ENCODE measurements at regions not wholly inside any gene's neighbourhood (a gene's known extent, or its start where the extent isn't known, plus 50 kb on each side); places are given as distances from the start of the nearest gene placed in this dataset.

DNA sequence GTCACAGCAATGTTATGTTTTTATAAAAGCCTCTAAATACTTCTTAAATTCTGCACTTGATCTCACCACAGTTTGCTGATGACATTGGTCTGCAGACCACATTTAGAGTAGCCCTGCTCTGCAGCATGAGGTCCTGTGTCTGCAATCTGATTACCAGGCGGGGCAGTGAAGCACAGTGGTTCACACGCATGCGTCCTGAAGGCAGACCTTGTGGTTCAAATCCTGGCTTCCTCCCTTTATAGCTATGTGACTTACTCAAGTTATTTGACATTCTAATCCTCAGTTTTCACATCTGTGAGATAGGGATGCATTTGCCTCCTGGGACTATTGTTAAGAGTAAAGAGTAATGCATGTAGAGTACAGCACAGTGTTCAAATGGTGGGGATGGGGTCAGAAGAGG, 50.3 kb downstream of the BMAL2 start:
- no peak for DNase-seq (ENCODE audit: low read depth)
- H3K36me3 ChIP-seq (ENCODE audit: control insufficient read depth, insufficient read depth, low read length) = no peaks in the 10 kb centered on the region
- ChIA-PET CTCF (interaction anchor here (0.7 to 4.7 kb wide), 8 partner anchors 8 to 76 kb away, joined by 3 to 33 read pairs (median 6); partner anchors contain the start of gene BMAL2), POLR2A (no interaction called here)
- no peaks in the 10 kb centered on the region for H3K27me3 ChIP-seq (ENCODE audit: control insufficient read depth, insufficient read depth, low read length)
- H3K4me3 ChIP-seq (ENCODE audit: low read depth, low read length) = no peak overlapping the region
- TF ChIP-seq, protein P1, sequence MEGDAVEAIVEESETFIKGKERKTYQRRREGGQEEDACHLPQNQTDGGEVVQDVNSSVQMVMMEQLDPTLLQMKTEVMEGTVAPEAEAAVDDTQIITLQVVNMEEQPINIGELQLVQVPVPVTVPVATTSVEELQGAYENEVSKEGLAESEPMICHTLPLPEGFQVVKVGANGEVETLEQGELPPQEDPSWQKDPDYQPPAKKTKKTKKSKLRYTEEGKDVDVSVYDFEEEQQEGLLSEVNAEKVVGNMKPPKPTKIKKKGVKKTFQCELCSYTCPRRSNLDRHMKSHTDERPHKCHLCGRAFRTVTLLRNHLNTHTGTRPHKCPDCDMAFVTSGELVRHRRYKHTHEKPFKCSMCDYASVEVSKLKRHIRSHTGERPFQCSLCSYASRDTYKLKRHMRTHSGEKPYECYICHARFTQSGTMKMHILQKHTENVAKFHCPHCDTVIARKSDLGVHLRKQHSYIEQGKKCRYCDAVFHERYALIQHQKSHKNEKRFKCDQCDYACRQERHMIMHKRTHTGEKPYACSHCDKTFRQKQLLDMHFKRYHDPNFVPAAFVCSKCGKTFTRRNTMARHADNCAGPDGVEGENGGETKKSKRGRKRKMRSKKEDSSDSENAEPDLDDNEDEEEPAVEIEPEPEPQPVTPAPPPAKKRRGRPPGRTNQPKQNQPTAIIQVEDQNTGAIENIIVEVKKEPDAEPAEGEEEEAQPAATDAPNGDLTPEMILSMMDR (IDR thresholded peaks at IDR 0.05; ENCODE audit: insufficient read depth, low read depth, low read length) = no peak

DNA sequence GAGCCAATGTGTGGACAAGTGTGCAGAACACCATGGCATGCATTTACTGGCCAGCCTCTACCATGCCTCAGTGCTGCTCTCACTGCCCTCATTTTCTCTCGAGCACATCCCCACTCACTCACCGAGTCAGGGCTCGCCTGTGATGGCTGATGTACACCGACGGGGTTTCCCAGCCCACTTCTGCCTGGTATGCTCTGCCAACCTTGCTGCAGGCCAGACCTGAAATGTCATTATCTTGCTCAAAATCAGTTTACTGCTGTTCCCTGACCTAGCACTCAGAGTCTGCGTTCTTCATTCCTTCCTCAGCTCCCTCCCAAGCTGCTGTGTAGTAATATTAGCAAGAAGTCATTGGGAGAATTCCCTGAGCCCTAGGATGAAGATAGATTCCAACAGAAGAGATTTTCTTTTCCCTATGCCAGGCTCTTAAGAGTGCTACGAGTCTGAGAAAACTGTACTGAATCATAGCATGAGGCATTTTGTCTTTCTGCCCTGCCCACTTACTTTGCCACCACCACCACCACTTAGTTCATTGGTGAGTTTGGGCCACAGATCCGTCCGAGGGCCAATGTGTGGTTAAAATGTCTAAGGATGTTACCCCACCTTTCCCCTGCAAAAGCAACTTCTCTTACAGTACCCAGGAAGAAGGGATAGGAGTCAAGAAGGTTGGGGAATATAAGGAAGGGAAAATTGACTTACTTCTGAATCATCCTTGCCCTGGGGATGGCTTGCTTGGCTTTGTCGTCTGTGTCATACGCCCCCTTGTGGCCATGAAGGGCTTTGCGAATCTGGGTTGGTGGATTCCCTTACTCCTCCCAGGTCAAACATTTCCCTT, 51.0 kb downstream of the BMAL2 start:
- ChIA-PET CTCF (interaction anchor here (0.6 to 2.6 kb wide), 17 partner anchors 8 to 457 kb away, joined by 3 to 7 read pairs (median 4); partner anchors contain the start of gene BMAL2), POLR2A (no interaction called here)
- H3K36me3 ChIP-seq (ENCODE audit: control insufficient read depth, insufficient read depth, low read length) = no peaks in the 10 kb centered on the region
- no peak overlapping the region for H3K4me3 ChIP-seq (ENCODE audit: low read depth, low read length)
- TF ChIP-seq, protein P1 (IDR thresholded peaks at IDR 0.05; ENCODE audit: insufficient read depth, low read depth, low read length) = peak; percentile 89
- peak; percentile 37 for DNase-seq (ENCODE audit: low read depth)
- H3K27me3 ChIP-seq (ENCODE audit: control insufficient read depth, insufficient read depth, low read length) = no peaks in the 10 kb centered on the region

DNA sequence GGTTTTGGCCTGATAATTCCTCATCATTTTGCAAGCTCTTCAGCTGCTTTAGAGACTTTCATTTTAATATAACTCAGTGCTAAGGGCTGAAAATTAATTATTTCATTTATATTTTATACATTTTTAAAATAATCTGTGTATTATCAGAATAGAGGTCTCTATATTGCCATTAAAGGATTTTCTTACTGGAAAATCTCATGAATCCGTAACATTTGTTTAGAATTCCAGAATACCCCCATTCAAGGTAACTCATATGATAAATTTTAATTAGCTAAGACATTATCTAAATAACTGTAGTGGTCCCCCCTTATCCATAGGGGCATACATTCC, 51.6 kb downstream of the BMAL2 start:
- Histone ChIP-seq H3K36me3 (ENCODE audit: control insufficient read depth, insufficient read depth, low read length) (no peaks in the 10 kb centered on the region), H3K27me3 (ENCODE audit: control insufficient read depth, insufficient read depth, low read length) (no peaks in the 10 kb centered on the region), H3K4me3 (ENCODE audit: low read depth, low read length) (no peak overlapping the region)
- CTCF ChIA-PET = interaction anchor here (0.6 to 2.6 kb wide), 16 partner anchors 8 to 458 kb away, joined by 3 to 7 read pairs (median 4); no protein-coding TSS in a partner anchor
- POLR2A ChIA-PET = no interaction called here
- TF ChIP-seq, protein P1 (IDR thresholded peaks at IDR 0.05; ENCODE audit: insufficient read depth, low read depth, low read length) = no peak
- DNase-seq (ENCODE audit: low read depth) = no peak

DNA sequence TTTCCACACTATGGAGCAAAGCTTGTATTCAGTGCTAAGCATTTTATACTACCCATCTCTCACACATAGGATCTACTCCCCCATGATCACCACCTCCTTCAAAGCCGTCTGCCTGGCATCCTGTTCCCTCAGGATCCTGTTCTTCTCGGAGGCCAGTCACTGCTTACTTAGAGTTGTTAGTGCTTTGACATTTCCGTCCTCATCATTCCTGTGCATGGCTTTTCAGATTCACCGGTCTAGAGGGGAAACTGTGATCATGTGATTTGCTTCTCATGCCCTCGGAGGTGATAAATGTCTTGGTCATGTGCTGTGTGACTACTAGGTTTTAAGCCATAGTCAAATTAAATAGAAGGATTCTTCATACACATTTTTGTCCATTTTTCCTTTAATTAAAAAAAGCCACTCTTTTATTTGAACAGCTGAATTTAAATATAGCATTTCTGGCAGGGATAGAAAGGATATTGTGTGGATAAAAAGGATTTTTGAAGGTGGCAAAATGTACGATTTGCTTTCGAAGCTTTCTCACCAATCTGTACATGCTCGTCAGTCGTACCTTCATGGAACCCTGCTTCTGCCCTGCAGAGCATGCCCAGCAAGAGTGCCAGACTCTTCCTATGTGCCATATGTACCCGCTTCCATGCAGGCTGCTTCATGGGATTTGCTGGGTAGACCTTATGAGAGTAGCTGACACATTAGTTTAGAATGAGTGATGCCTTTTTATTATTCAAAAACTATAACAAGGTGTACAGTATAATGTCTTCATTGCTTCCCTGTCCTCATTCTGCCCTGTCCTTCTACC, 53.3 kb downstream of the BMAL2 start:
- H3K4me3 ChIP-seq (ENCODE audit: low read depth, low read length) = no peak overlapping the region
- no peaks in the 10 kb centered on the region for H3K27me3 ChIP-seq (ENCODE audit: control insufficient read depth, insufficient read depth, low read length)
- ChIA-PET POLR2A (no interaction called here), CTCF (interaction anchor here (0.7 kb wide), 1 partner anchor 65 kb away, joined by 3 read pairs; no protein-coding TSS in a partner anchor)
- TF ChIP-seq, protein P1 (IDR thresholded peaks at IDR 0.05; ENCODE audit: insufficient read depth, low read depth, low read length) = no peak
- DNase-seq (ENCODE audit: low read depth) = no peak
- H3K36me3 ChIP-seq (ENCODE audit: control insufficient read depth, insufficient read depth, low read length) = no peaks in the 10 kb centered on the region

DNA sequence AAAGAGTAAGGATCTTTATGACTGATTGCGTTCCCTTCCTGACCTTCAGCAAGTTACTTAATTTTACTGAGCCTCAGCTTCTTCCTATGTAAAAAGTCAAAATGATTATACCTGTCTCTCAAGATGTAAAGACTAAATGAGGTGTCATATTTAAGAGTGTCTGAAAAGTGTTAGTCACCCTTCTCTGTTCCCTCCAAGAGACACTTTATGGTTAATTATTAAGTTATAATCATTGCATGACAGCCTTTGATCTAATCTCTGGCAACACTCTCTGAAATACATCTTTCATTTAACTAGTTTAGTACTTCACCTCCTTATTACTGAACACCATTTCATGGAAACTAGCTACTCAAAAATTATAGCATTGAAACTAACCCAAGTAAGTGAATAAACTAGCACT, 54.8 kb downstream of the BMAL2 start:
- POLR2A ChIA-PET = no interaction called here
- CTCF ChIA-PET = no interaction called here
- TF ChIP-seq, protein P1 (IDR thresholded peaks at IDR 0.05; ENCODE audit: insufficient read depth, low read depth, low read length) = no peak

More for the DNA sequence above, 54.8 kb downstream of the BMAL2 start:
- DNase-seq (ENCODE audit: low read depth) = no peak
- no peak overlapping the region for H3K4me3 ChIP-seq (ENCODE audit: low read depth, low read length)
- H3K36me3 ChIP-seq (ENCODE audit: control insufficient read depth, insufficient read depth, low read length) = no peaks in the 10 kb centered on the region
- H3K27me3 ChIP-seq (ENCODE audit: control insufficient read depth, insufficient read depth, low read length) = no peaks in the 10 kb centered on the region

Measured in BJ (cell line).